K562 (cell line): ENCODE measurements at regions not wholly inside any gene's neighbourhood (a gene's known extent, or its start where the extent isn't known, plus 50 kb on each side); places are given as distances from the start of the nearest gene placed in this dataset.

Source experiments
- CTCF ChIP-seq, 3 experiments: IDR thresholded peaks in 2 of 3; conservative IDR thresholded peaks in 1 of 3; 2 replicates each; pipeline ENCODE4 v1.5.1; 2011 to 2012; ENCODE audit warnings: low read length in 3 of 3, mild to moderate bottlenecking in 3 of 3, control low read depth in 2 of 3, improper control_type of control experiment in 1 of 3, inconsistent platforms in 1 of 3, low read depth in 1 of 3, mixed read lengths in 1 of 3, moderate library complexity in 1 of 3; ENCODE audit not compliant: insufficient read depth in 2 of 3
- ETS1 ChIP-seq: conservative IDR thresholded peaks from 2 replicates; pipeline ENCODE4 v1.6.1; 2011; ENCODE audit warnings: low read depth, mild to moderate bottlenecking, low read length; ENCODE audit not compliant: control insufficient read depth
- FOXK2 ChIP-seq, 2 experiments: fragments of 450-650 bp; IDR thresholded peaks in 1 of 2; conservative IDR thresholded peaks in 1 of 2; 2 replicates each; pipeline ENCODE4 v1.6.1; 2016; ENCODE audit warnings: low read depth in 2 of 2, mild to moderate bottlenecking in 1 of 2
- HIVEP1 ChIP-seq: fragments of 250-450 bp; sonication (Bioruptor Pico); IDR thresholded peaks from 2 replicates; pipeline ENCODE4 v1.4.0; 2020; ENCODE audit warnings: mild to moderate bottlenecking
- JUND ChIP-seq, 2 experiments: IDR thresholded peaks; 2 replicates in 1 of 2; 3 replicates in 1 of 2; pipeline ENCODE4 v1.6.1; 2011; ENCODE audit warnings: borderline replicate concordance in 2 of 2, low read depth in 2 of 2, low read length in 2 of 2, improper control_type of control experiment in 1 of 2, missing biosample characterization in 1 of 2, missing genetic modification characterization in 1 of 2, missing genetic modification reagents in 1 of 2
- MAX ChIP-seq: sonication (generic); formaldehyde crosslinking; IDR thresholded peaks from 2 replicates; pipeline ENCODE4 v1.9.0; 2022; ENCODE audit warnings: mild to moderate bottlenecking, missing genetic modification reagents
- MNT ChIP-seq, 2 experiments: fragments of 450-650 bp; conservative IDR thresholded peaks; 2 replicates each; pipeline ENCODE4 v1.6.1; 2017; ENCODE audit warnings: mild to moderate bottlenecking in 2 of 2, moderate library complexity in 2 of 2
- NR3C1 ChIP-seq: sonication (generic); formaldehyde crosslinking; IDR thresholded peaks from 2 replicates; pipeline ENCODE4 v1.8.1; 2022; ENCODE audit warnings: missing genetic modification reagents
- POLR2A ChIP-seq: fragments of 450-650 bp; conservative IDR thresholded peaks from 2 replicates; pipeline ENCODE4 v1.6.1; 2016
- REST ChIP-seq, 2 experiments: fragments of 450-650 bp; formaldehyde crosslinking in 1 of 2; IDR thresholded peaks; 2 replicates each; pipeline versions ENCODE4 v1.4.0 to v1.6.1; 2014 to 2020; ENCODE audit warnings: mild to moderate bottlenecking in 2 of 2, borderline replicate concordance in 1 of 2, low read depth in 1 of 2
- TEAD2 ChIP-seq: fragments of 450-650 bp; IDR thresholded peaks from 2 replicates; pipeline ENCODE4 v1.6.1; 2016; ENCODE audit warnings: missing genetic modification characterization, control low read depth, missing compliant biosample characterization
- ZBTB43 ChIP-seq: sonication (generic); formaldehyde crosslinking; IDR thresholded peaks from 2 replicates; pipeline ENCODE4 v1.8.0; 2023; ENCODE audit warnings: mild to moderate bottlenecking, missing genetic modification reagents

- TF ChIP-seq MAX (no peak), ZBTB43 (no peak), TEAD2 (no peak), MNT (conservative IDR thresholded peaks at IDR 0.05) (no peak), JUND (IDR thresholded peaks at IDR 0.05; ENCODE audit: borderline replicate concordance, low read depth, low read length) (no peak), JUND (tag; IDR thresholded peaks at IDR 0.05; ENCODE audit: borderline replicate concordance, low read depth, low read length) (no peak), HIVEP1 (no peak), POLR2A (no peak), REST (IDR thresholded peaks at IDR 0.05; ENCODE audit: borderline replicate concordance) (no peak), REST (CRISPR knock-in tag; IDR thresholded peaks at IDR 0.05; ENCODE audit: low read depth) (no peak), FOXK2 (conservative IDR thresholded peaks at IDR 0.05 in 1 of 2, IDR thresholded peaks at IDR 0.05 in 1 of 2; ENCODE audit: low read depth in 2 of 2) (no peak), CTCF (IDR thresholded peaks at IDR 0.05 in 2 of 3, conservative IDR thresholded peaks at IDR 0.05 in 1 of 3; ENCODE audit: insufficient read depth in 2 of 3, low read depth in 1 of 3, low read length in 3 of 3) (no peak), NR3C1 (no peak), ETS1 (no peak)
These were observed 180.1 kb upstream of the ELL2 start for GRCh38 chr5:96141749-96142148.
